PFSK-1 (cell line): ENCODE measurements at regions not wholly inside any gene's neighbourhood (a gene's known extent, or its start where the extent isn't known, plus 50 kb on each side); places are given as distances from the start of the nearest gene placed in this dataset.

Source experiments
- FOXP2 ChIP-seq: optimal IDR thresholded peaks from 2 replicates; pipeline ENCODE3; 2011; ENCODE audit warnings: borderline replicate concordance, control low read depth, inconsistent platforms; ENCODE audit not compliant: insufficient read depth; ENCODE audit errors: extremely low read length, extremely low read depth
- POLR2AphosphoS5 ChIP-seq: IDR thresholded peaks from 2 replicates; pipeline ENCODE4 v1.6.1; 2012; ENCODE audit warnings: low read depth, mild to moderate bottlenecking, control low read depth, low read length, moderate library complexity
- SIN3A ChIP-seq: IDR thresholded peaks from 2 replicates; pipeline ENCODE4 v1.6.1; 2012; ENCODE audit warnings: mild to moderate bottlenecking, low read length, moderate library complexity, borderline replicate concordance; ENCODE audit not compliant: insufficient read depth
- TAF1 ChIP-seq: IDR thresholded peaks from 2 replicates; pipeline ENCODE4 v1.6.1; 2012; ENCODE audit warnings: low read length, control low read depth, borderline replicate concordance; ENCODE audit not compliant: insufficient read depth
- TF ChIP-seq, protein P1 (sequence below), 2 experiments: IDR thresholded peaks; 2 replicates each; pipeline versions ENCODE4 v1.6.1 to v1.8.0; 2011 to 2012; ENCODE audit warnings: low read depth in 2 of 2, low read length in 2 of 2, control low read depth in 1 of 2, inconsistent platforms in 1 of 2, mild to moderate bottlenecking in 1 of 2, moderate library complexity in 1 of 2; ENCODE audit not compliant: insufficient read depth in 1 of 2

DNA sequence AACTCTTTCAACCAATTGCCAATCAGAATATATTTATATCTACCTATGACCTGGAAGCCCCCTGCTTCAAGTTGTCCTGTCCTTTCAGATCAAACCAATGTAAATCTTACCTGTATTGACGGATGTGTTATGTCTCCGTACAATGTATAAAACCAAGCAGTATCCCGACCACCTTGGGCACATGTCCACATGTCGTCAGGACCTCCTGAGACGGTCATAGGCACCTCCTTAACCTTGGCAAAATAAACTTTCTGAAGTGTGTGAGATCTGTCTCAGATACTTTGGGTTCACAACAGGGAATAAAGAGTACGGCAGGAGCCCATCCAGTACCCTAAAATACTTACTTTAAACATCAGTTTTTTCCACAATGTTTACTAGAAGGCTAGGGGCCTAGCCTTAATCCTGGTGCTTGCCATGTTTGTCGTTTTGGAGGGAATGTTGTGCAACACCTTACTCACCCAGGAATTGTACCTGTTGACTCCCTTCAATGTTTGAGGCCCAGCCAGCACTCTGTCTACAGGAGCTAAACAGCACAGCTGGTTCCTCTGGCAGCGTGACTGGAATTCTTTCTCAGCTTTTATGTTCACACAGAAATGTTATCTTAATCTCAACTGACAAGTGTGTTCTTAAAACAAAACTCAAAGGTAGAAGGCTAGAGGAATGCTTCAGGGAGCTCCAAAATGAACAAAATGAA is 90.8 kb upstream of the USP25 start:
- TF ChIP-seq, protein P1, sequence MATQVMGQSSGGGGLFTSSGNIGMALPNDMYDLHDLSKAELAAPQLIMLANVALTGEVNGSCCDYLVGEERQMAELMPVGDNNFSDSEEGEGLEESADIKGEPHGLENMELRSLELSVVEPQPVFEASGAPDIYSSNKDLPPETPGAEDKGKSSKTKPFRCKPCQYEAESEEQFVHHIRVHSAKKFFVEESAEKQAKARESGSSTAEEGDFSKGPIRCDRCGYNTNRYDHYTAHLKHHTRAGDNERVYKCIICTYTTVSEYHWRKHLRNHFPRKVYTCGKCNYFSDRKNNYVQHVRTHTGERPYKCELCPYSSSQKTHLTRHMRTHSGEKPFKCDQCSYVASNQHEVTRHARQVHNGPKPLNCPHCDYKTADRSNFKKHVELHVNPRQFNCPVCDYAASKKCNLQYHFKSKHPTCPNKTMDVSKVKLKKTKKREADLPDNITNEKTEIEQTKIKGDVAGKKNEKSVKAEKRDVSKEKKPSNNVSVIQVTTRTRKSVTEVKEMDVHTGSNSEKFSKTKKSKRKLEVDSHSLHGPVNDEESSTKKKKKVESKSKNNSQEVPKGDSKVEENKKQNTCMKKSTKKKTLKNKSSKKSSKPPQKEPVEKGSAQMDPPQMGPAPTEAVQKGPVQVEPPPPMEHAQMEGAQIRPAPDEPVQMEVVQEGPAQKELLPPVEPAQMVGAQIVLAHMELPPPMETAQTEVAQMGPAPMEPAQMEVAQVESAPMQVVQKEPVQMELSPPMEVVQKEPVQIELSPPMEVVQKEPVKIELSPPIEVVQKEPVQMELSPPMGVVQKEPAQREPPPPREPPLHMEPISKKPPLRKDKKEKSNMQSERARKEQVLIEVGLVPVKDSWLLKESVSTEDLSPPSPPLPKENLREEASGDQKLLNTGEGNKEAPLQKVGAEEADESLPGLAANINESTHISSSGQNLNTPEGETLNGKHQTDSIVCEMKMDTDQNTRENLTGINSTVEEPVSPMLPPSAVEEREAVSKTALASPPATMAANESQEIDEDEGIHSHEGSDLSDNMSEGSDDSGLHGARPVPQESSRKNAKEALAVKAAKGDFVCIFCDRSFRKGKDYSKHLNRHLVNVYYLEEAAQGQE (IDR thresholded peaks at IDR 0.05; ENCODE audit: insufficient read depth in 1 of 2, low read depth in 2 of 2, low read length in 2 of 2): no peak
- no peak for TF ChIP-seq FOXP2
- TF ChIP-seq TAF1: no peak
- TF ChIP-seq POLR2AphosphoS5: no peak
- no peak for TF ChIP-seq SIN3A

DNA sequence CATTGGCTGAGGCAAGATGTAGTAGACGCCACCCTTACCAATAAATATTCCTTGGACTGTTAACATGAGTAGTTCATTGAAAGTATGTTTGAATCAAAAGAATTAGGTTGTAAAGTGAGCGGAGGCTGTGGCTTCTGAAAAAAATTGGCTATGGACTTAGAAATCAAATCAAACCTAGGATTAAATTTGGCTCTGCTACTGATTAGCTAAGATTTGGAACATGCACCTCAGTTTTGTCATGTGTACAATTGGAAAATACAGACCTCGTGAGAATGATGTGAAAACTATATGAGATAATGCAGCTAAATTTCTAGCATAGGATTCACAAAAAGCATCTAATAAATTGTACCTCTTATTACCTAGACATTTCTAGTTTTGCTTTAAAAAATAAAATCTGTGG is 85.3 kb upstream of the USP25 start:
- TF ChIP-seq POLR2AphosphoS5 (no peak), SIN3A (no peak)

DNA sequence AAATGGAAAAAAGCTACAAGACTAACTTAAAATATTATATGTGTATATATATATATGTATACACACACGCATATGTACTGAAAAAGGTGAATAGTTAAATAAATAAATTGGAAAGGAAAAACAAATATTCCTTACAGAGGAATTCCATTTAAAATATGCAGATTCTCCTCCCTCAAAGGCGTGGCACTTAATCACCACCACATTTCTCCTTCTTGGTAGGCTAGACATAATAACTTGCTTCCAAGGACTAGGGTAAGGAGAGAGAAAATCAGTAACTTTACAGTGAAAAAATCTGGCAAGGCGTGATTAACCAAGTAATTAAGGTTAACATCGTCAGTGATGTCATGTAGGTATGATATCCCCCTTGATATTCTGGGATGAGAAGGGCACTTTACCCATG is 84.0 kb upstream of the USP25 start:
- TF ChIP-seq SIN3A: no peak
- TF ChIP-seq FOXP2: no peak
- TF ChIP-seq TAF1: no peak
- TF ChIP-seq POLR2AphosphoS5: no peak
- TF ChIP-seq, protein P1 (IDR thresholded peaks at IDR 0.05; ENCODE audit: insufficient read depth in 1 of 2, low read depth in 2 of 2, low read length in 2 of 2): no peak

DNA sequence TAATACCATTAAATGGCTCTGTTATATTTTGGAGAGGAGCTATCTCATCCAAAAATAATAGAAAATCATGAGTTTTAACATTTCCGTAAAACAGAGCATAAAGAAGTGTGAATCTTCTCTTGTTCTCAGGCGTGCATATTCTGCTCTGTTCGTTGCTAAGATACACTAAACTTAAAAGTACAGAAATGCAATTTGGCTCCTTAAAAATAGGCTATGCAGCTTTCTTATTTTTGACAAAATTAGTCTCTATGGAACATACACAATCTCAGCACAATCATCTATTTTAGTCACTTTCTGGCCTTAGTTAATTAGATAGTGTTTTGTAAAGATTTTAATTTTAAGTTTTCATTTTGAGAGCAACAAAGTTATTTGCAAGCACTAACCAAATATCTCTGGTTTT is 79.0 kb upstream of the USP25 start:
- TF ChIP-seq, protein P1 (IDR thresholded peaks at IDR 0.05; ENCODE audit: insufficient read depth in 1 of 2, low read depth in 2 of 2, low read length in 2 of 2): no peak
- TF ChIP-seq TAF1 (no peak), SIN3A (no peak), POLR2AphosphoS5 (no peak), FOXP2 (no peak)

DNA sequence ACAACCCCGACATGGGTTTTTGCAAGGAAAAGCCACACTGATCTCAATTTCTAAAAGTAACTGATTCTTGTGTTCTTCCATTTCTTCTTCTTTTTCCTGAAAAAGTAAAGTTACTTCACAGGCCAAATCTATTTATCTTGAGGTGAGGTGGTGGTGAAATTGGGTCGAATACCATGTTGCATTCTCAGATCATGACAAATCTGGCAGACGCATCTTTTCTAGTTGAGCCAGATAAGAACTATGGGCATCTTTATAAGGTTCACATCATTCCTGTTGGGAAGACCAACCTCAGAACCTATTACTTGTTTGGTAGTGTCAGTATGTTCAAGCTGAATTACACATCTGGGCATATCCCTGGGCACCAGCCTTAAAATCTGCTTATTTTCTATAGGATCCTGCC is 78.6 kb upstream of the USP25 start:
- TF ChIP-seq TAF1: no peak
- TF ChIP-seq SIN3A: no peak
- TF ChIP-seq, protein P1 (IDR thresholded peaks at IDR 0.05; ENCODE audit: insufficient read depth in 1 of 2, low read depth in 2 of 2, low read length in 2 of 2): no peak
- TF ChIP-seq POLR2AphosphoS5: no peak
- TF ChIP-seq FOXP2: no peak
